Astrocyte of the spinal cord (primary cell): ENCODE measurements at regions not wholly inside any gene's neighbourhood (a gene's known extent, or its start where the extent isn't known, plus 50 kb on each side); places are given as distances from the start of the nearest gene placed in this dataset.

Experiments used
- DNase-seq: peaks from one replicate; pipeline ENCODE4 v3.0.0; 2011; ENCODE audit warnings: low read depth, low spot score
- H3K4me3 ChIP-seq: 2 replicates; pipeline ENCODE4 v1.5.1; 2011; ENCODE audit warnings: low read depth, mild to moderate bottlenecking, low read length, moderate library complexity
- in situ Hi-C: cut with HindIII; loops from 2 replicates; pipeline ENCODE4 v1.10.0; 2017; ENCODE audit warnings: low sequenced_read_pairs
- TF ChIP-seq, protein P1 (sequence below): IDR thresholded peaks from 2 replicates; pipeline ENCODE4 v1.5.1; 2012; ENCODE audit warnings: low read depth, mild to moderate bottlenecking, low read length, inconsistent platforms

DNA sequence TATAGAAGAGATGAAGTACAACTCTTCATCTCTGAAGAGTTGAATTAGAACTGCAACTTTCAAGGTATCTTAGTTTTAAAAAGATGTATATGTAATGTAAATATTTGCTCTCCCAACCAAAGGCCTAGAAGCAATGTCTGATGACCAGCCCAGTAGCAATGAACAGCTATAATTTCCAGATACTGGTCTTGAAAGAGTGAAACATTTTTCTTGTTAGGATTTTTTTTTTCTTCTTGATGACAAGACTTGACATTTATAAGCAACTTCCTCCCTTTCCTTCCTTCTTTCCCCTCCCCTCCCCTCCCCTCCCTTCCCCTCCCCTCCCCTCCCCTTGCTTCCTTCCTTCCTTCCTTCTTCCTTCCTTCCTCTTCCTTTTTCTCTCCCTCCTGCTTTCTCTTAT lies 423.4 kb downstream of the ZIC1 start:
- TF ChIP-seq, protein P1, sequence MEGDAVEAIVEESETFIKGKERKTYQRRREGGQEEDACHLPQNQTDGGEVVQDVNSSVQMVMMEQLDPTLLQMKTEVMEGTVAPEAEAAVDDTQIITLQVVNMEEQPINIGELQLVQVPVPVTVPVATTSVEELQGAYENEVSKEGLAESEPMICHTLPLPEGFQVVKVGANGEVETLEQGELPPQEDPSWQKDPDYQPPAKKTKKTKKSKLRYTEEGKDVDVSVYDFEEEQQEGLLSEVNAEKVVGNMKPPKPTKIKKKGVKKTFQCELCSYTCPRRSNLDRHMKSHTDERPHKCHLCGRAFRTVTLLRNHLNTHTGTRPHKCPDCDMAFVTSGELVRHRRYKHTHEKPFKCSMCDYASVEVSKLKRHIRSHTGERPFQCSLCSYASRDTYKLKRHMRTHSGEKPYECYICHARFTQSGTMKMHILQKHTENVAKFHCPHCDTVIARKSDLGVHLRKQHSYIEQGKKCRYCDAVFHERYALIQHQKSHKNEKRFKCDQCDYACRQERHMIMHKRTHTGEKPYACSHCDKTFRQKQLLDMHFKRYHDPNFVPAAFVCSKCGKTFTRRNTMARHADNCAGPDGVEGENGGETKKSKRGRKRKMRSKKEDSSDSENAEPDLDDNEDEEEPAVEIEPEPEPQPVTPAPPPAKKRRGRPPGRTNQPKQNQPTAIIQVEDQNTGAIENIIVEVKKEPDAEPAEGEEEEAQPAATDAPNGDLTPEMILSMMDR, result no peak
- no peak for DNase-seq
- no peak overlapping the region for H3K4me3 ChIP-seq
- in situ Hi-C loops, result no loop called here

DNA sequence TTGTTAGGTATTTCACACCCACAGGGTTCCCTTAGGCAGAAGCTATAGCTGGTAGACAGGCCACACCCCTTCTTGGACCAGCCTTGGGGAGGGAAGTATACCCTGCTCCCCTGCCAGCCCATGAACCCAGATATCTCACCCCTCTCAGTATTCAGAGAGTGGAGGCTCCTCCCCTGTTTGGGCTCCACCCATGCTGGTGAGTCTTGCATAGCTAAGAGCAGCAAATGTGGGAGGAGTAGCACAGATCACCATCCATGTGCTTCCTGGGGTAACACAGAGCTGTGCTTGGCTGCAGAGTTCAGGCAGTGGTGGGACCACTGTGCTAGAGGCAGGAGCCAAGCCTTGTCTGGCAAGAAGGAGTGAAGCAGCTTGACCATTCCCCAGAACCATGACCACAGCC lies 427.2 kb downstream of the ZIC1 start:
- no peak overlapping the region for H3K4me3 ChIP-seq
- TF ChIP-seq, protein P1, result no peak
- no peak for DNase-seq
- in situ Hi-C loops, result no loop called here

DNA sequence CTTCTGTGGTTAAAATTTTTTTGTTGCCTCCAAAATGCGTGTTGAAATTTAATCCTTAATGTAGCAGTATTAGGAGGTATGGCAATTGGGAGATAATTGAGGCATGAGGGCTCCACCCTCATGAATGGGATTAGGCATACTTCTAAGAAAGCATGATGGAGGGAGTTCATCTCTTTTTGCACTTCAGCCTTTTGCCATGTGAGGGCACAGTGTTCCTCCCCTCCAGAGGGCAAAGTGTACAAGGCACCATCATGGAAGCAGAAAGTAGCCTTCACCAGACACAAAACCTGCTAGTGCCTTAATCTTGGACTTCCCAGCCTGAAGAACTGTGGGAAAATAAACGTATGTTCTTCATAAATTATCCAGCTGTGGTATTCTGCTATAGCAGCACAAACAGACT lies 429.5 kb downstream of the ZIC1 start:
- DNase-seq, result no peak
- in situ Hi-C loops, result no loop called here
- H3K4me3 ChIP-seq, result no peak overlapping the region
- TF ChIP-seq, protein P1, result peak; percentile 18

DNA sequence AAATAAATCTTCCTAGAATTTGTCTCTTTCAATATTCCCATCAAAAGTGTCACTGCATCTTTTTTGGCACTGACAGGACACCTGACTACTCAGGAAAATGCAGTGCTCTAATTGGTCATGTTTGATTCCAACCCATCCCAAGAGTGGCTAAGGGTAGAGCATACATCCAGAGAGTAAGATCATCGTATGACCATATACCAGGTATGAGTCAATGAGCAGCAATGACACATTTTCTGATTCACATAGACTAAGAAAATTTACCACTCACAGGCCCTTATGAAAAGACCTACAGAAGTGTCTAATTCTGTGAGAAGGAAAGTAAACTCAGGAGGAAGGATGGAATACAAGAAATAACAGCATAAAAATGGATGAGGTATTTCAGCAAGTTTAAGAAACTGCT lies 434.2 kb downstream of the ZIC1 start:
- TF ChIP-seq, protein P1, result no peak
- in situ Hi-C loops, result no loop called here
- H3K4me3 ChIP-seq, result no peak overlapping the region
- DNase-seq, result no peak

- no peak overlapping the region for H3K4me3 ChIP-seq
- in situ Hi-C loops, result no loop called here
- TF ChIP-seq, protein P1, result no peak
- DNase-seq, result no peak
Measured at GRCh38 chr3:147846293-147846692, 437.1 kb downstream of the ZIC1 start.

GRCh38 chr3:147846854-147847478 lies 437.8 kb downstream of the ZIC1 start:
- DNase-seq, result no peak
- TF ChIP-seq, protein P1, result no peak
- in situ Hi-C loops, result no loop called here
- no peak overlapping the region for H3K4me3 ChIP-seq
